LNCaP clone FGC (cell line): ENCODE measurements at regions not wholly inside any gene's neighbourhood (a gene's known extent, or its start where the extent isn't known, plus 50 kb on each side); places are given as distances from the start of the nearest gene placed in this dataset.

Experiments used
- DNase-seq: peaks from one replicate; pipeline ENCODE4 v3.0.0-alpha.2; 2011; ENCODE audit warnings: low read depth
- H3K4me3 ChIP-seq: 2 replicates; pipeline ENCODE4 v1.5.1; 2011; ENCODE audit warnings: mild to moderate bottlenecking, low read depth, low read length, control low read depth
- CTCF ChIP-seq: IDR thresholded peaks from 2 replicates; pipeline ENCODE4 v1.5.1; 2012; ENCODE audit warnings: mild to moderate bottlenecking; ENCODE audit not compliant: control insufficient read depth, insufficient read depth; ENCODE audit errors: extremely low read depth

GRCh38 chr7:52857367-52857766 is 178.1 kb upstream of the POM121L12 start:
- no peak for DNase-seq
- no peak for TF ChIP-seq CTCF
- no peak overlapping the region for H3K4me3 ChIP-seq

DNA sequence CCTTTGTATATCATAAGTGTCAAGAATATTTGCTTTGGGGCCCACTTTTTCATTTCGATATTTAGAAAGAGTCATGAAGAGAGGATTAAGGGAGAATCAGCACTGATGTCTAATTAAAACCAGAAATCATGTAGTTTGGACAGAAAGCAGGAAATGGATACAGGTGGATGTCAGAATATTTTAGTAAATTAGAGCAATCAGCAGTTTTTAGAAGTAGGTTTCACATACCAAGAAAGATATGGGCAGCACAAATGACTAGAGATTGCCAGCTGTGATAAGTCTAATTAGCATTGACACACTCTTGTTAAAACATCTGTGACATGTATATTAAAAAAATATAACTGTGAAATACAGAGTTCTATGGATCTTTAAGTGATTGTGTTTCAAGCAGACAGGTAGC is 180.8 kb upstream of the POM121L12 start:
- no peak for DNase-seq
- no peak overlapping the region for H3K4me3 ChIP-seq
- no peak for TF ChIP-seq CTCF

- DNase-seq = no peak
- TF ChIP-seq CTCF = no peak
- no peak overlapping the region for H3K4me3 ChIP-seq
Observed at GRCh38 chr7:52851547-52851946, 183.9 kb upstream of the POM121L12 start.

- no peak for TF ChIP-seq CTCF
- H3K4me3 ChIP-seq = no peak overlapping the region
- DNase-seq = no peak
Observed at GRCh38 chr7:52843436-52843835, 192.0 kb upstream of the POM121L12 start.

DNA sequence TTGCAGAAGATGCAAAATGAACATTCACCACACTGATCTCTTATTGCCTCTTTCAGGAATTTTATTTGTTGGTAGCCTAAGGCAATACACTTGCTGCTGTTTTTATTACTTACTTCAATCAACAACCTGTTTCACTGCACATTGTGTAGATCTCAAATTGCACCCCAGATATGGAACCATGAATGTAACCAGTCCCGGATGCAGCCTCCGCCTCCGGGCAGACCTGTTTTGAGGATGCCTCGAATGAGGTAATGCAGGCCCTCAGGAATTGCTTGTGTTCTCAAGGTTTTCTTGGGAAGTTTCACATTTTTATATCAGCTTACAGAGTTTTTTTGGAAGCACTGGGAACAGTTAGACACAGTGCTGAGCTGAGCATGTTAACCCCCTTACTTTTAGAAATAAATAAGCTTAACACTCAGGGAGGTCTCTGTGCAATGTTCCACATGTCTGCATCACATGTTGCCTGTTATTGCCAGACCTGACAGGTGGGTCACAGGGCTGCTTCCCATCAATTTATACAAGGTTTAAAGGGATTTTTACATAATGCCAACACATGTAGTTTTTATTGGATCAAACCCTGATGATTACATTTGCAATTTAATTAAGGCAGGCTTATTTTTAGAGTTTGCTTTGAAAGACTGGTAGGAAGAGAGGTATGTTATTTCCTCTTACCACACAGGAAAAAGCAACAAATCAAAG is 193.1 kb upstream of the POM121L12 start:
- H3K4me3 ChIP-seq = no peak overlapping the region
- DNase-seq = no peak
- no peak for TF ChIP-seq CTCF

DNA sequence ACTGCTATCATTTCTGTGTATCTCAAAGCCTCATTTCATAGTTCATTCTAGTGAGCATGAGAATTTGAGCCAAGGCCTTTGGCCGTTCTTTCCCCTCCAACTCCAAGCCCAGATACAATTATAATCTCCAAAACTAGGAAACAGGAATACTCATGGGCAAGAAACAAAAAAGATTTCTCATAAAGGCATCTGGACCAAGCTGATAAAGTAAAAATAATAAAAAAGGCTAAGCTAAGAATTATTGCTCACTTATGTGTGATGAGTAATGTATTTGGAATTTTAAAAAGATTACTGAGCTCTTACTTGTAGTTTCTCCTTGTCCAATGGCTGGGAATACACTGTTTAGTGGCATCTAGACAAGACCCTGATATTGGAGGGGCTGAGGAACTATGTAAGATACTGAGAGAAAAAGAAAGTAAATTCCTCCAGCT is 196.4 kb upstream of the POM121L12 start:
- no peak for DNase-seq
- no peak overlapping the region for H3K4me3 ChIP-seq
- TF ChIP-seq CTCF = no peak

DNA sequence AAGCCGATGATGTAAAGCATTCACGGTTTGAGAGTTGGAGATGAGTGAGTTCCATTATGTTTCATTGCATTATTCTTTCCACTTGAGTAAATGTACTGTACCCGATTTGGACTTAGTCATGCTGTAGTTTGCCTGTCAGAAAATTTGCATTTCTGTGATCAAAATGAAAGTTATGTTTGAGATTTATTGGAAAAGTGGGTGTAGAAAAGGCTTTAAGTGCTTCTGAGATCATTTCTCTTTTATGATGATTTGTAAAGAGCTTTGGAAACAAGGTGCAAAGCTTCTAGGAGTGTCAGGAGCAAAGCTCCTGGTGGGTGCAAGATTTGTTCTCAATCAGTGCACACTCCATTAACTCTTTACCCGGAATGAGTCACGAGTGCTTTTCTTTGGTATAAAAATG is 204.1 kb upstream of the POM121L12 start:
- no peak for DNase-seq
- no peak overlapping the region for H3K4me3 ChIP-seq
- TF ChIP-seq CTCF = no peak
